Hepatocyte (in vitro differentiated cells): ENCODE measurements at regions not wholly inside any gene's neighbourhood (a gene's known extent, or its start where the extent isn't known, plus 50 kb on each side); places are given as distances from the start of the nearest gene placed in this dataset.

Source experiments
- DNase-seq: peaks from one replicate; pipeline ENCODE4 v3.0.0-alpha.2; 2016; ENCODE audit warnings: low spot score
- H2AFZ ChIP-seq: fragments of 200-600 bp; sonication (generic); 2 replicates; pipeline ENCODE4 v1.6.0; 2016; ENCODE audit warnings: antibody characterized with exemption, mild to moderate bottlenecking
- H3K27ac ChIP-seq: fragments of 200-600 bp; sonication (generic); 2 replicates; pipeline ENCODE4 v1.5.1; 2016; ENCODE audit warnings: mild to moderate bottlenecking
- H3K27me3 ChIP-seq: fragments of 200-600 bp; sonication (generic); 2 replicates; pipeline ENCODE4 v1.6.1; 2016
- H3K36me3 ChIP-seq: fragments of 200-600 bp; sonication (generic); replicated peaks from 2 replicates; pipeline ENCODE4 v1.5.1; 2016; ENCODE audit warnings: low read depth; ENCODE audit not compliant: insufficient read depth
- H3K4me1 ChIP-seq: fragments of 200-600 bp; sonication (generic); 2 replicates; pipeline ENCODE4 v1.5.1; 2016; ENCODE audit warnings: mild to moderate bottlenecking, moderate library complexity; ENCODE audit not compliant: insufficient read depth
- H3K4me2 ChIP-seq: fragments of 200-600 bp; sonication (generic); 2 replicates; pipeline ENCODE4 v1.6.0; 2016
- H3K4me3 ChIP-seq: fragments of 200-600 bp; sonication (generic); 2 replicates; pipeline ENCODE4 v1.5.1; 2016; ENCODE audit warnings: mild to moderate bottlenecking
- H3K79me2 ChIP-seq: fragments of 200-600 bp; sonication (generic); 2 replicates; pipeline ENCODE4 v1.6.0; 2017; ENCODE audit warnings: mild to moderate bottlenecking
- H3K9me2 ChIP-seq: fragments of 200-600 bp; sonication (generic); replicated peaks from 2 replicates; pipeline ENCODE4 v1.6.0; 2017; ENCODE audit warnings: mild to moderate bottlenecking; ENCODE audit not compliant: insufficient read depth
- H3K9me3 ChIP-seq: fragments of 200-600 bp; sonication (generic); 2 replicates; pipeline ENCODE4 v1.5.1; 2016; ENCODE audit warnings: low read depth, mild to moderate bottlenecking
- H4K20me1 ChIP-seq: fragments of 200-600 bp; sonication (generic); 2 replicates; pipeline ENCODE4 v1.6.0; 2016; ENCODE audit warnings: mild to moderate bottlenecking; ENCODE audit not compliant: insufficient read depth, poor library complexity, severe bottlenecking
- CTCF ChIP-seq: fragments of 200-600 bp; sonication (generic); IDR thresholded peaks from 2 replicates; pipeline ENCODE4 v1.5.1; 2016; ENCODE audit warnings: antibody characterized with exemption, mild to moderate bottlenecking; ENCODE audit not compliant: poor library complexity
- EZH2 ChIP-seq: fragments of 200-600 bp; sonication (generic); IDR thresholded peaks from 2 replicates; pipeline ENCODE4 v1.6.1; 2016; ENCODE audit warnings: antibody characterized with exemption, mild to moderate bottlenecking, borderline replicate concordance
- EZH2phosphoT487 ChIP-seq: fragments of 200-600 bp; sonication (generic); IDR thresholded peaks from one replicate; pipeline ENCODE4 v1.6.1; 2018; ENCODE audit warnings: antibody characterized with exemption, mild to moderate bottlenecking, low read depth, moderate library complexity; ENCODE audit not compliant: unreplicated experiment, severe bottlenecking
- WGBS: methylation state at CpG from one replicate; pipeline ENCODE4 v1.1.6; 2016; ENCODE audit warnings: low lambda C conversion rate; ENCODE audit errors: missing lambda C conversion rate; 5-methylcytosine and 5-hydroxymethylcytosine counted together

GRCh38 chr4:42816880-42817400, 75.6 kb upstream of the GRXCR1 start:
- Histone ChIP-seq H3K79me2 (no peaks in the 10 kb centered on the region), H3K4me1 (no peaks in the 10 kb centered on the region), H2AFZ (no peak overlapping the region), H4K20me1 (no peaks in the 10 kb centered on the region), H3K36me3 (no peaks in the 10 kb centered on the region), H3K27ac (no peak overlapping the region), H3K27me3 (peaks cover 6% of the 10 kb centered on the region), H3K4me3 (no peak overlapping the region), H3K9me3 (no peaks in the 10 kb centered on the region), H3K4me2 (no peak overlapping the region), H3K9me2 (no peaks in the 10 kb centered on the region)
- TF ChIP-seq EZH2phosphoT487 (no peak), CTCF (no peak)
- no peak for DNase-seq
- WGBS: 83% methylated on average over 8 of the region's 8 CpGs

GRCh38 chr4:42816189-42816879, 76.2 kb upstream of the GRXCR1 start:
- TF ChIP-seq EZH2 (no peak), CTCF (no peak)
- H3K36me3 ChIP-seq: no peaks in the 10 kb centered on the region
- no peaks in the 10 kb centered on the region for H3K9me2 ChIP-seq
- no peaks in the 10 kb centered on the region for H3K4me1 ChIP-seq
- no peak overlapping the region for H3K4me3 ChIP-seq
- H2AFZ ChIP-seq: no peak overlapping the region
- 56% methylated on average over 9 of the region's 9 CpGs for WGBS
- H3K4me2 ChIP-seq: no peak overlapping the region
- H3K27ac ChIP-seq: no peak overlapping the region
- H3K79me2 ChIP-seq: no peaks in the 10 kb centered on the region
- DNase-seq: peak; percentile 6
- no peaks in the 10 kb centered on the region for H4K20me1 ChIP-seq
- peaks cover 6% of the 10 kb centered on the region for H3K27me3 ChIP-seq
- no peaks in the 10 kb centered on the region for H3K9me3 ChIP-seq

GRCh38 chr4:42809419-42810084, 83.0 kb upstream of the GRXCR1 start:
- H3K4me3 ChIP-seq: no peak overlapping the region
- H3K4me2 ChIP-seq: no peak overlapping the region
- H3K27me3 ChIP-seq: no peaks in the 10 kb centered on the region
- no peak overlapping the region for H2AFZ ChIP-seq
- no peak for DNase-seq
- H3K36me3 ChIP-seq: no peaks in the 10 kb centered on the region
- no peak for TF ChIP-seq EZH2phosphoT487
- no peak for TF ChIP-seq EZH2
- TF ChIP-seq CTCF: no peak
- no peaks in the 10 kb centered on the region for H3K9me2 ChIP-seq
- H3K79me2 ChIP-seq: no peaks in the 10 kb centered on the region
- H3K9me3 ChIP-seq: no peaks in the 10 kb centered on the region
- H4K20me1 ChIP-seq: no peaks in the 10 kb centered on the region
- 95% methylated on average over 7 of the region's 7 CpGs for WGBS
- no peaks in the 10 kb centered on the region for H3K4me1 ChIP-seq
- no peak overlapping the region for H3K27ac ChIP-seq
